ENCODE measurements at regions not wholly inside any gene's neighbourhood (a gene's known extent, or its start where the extent isn't known, plus 50 kb on each side); places are given as distances from the start of the nearest gene placed in this dataset.

- Histone ChIP-seq H3K4me1 (replicated peaks in 1 of 2; ENCODE audit: control insufficient read depth in 2 of 2, insufficient read depth in 2 of 2, low read length in 2 of 2) (no peaks in the 10 kb centered on the region), H2AFZ (ENCODE audit: low read depth, low read length) (no peak overlapping the region), H3K27ac (ENCODE audit: extremely low read depth, low read depth, low read length) (no peak overlapping the region), H4K20me1 (replicated peaks; ENCODE audit: control insufficient read depth, insufficient read depth, low read length) (no peaks in the 10 kb centered on the region), H3K36me3 (ENCODE audit: control insufficient read depth, insufficient read depth, low read length) (no peaks in the 10 kb centered on the region), H3K4me2 (ENCODE audit: insufficient read depth, low read length) (no peak overlapping the region), H3K79me2 (ENCODE audit: control insufficient read depth, insufficient read depth, low read length) (no peaks in the 10 kb centered on the region), H3K9me3 (replicated peaks; ENCODE audit: control insufficient read depth, insufficient read depth, low read depth, low read length) (no peaks in the 10 kb centered on the region), H3K27me3 (ENCODE audit: control insufficient read depth in 2 of 2, insufficient read depth in 2 of 2, low read length in 2 of 2) (no peaks in the 10 kb centered on the region), H3K9me1 (ENCODE audit: control insufficient read depth, insufficient read depth, low read length) (no peaks in the 10 kb centered on the region), H3K9ac (ENCODE audit: insufficient read depth in 1 of 2, low read depth in 2 of 2, low read length in 2 of 2) (no peak overlapping the region), H3K4me3 (no peak overlapping the region)
- no peak for TF ChIP-seq ZNF592 (IDR thresholded peaks at IDR 0.05)
- no peak for TF ChIP-seq TCFL5 (CRISPR knock-in tag; conservative IDR thresholded peaks at IDR 0.05)
- TF ChIP-seq NR3C1 (CRISPR knock-in tag; IDR thresholded peaks at IDR 0.05): no peak
- no peak for TF ChIP-seq HMGXB4 (CRISPR knock-in tag; IDR thresholded peaks at IDR 0.05)
- BruUV-seq (replicated peaks): no TSS peak
- WGBS (ENCODE audit: insufficient coverage, low coverage, missing lambda C conversion rate): 0% methylated on average over 2 of the region's 2 CpGs
- ATAC-seq: no peak
- ChIA-PET CTCF (ENCODE audit: low intra/inter-chr PET ratio) (no interaction called here), POLR2A (no interaction called here)
- no peak for DNase-seq (ENCODE audit: extremely low read depth in 1 of 4, low spot score in 3 of 4)
- FAIRE-seq: no peak
- intact Hi-C loops (cut with micrococcal nuclease): no loop called here
- in situ Hi-C loops (cut with MboI): no loop called here
These were observed 168.9 kb upstream of the EDNRA start for GRCh38 chr4:147311956-147312355.
